K562 (cell line): ENCODE measurements at regions not wholly inside any gene's neighbourhood (a gene's known extent, or its start where the extent isn't known, plus 50 kb on each side); places are given as distances from the start of the nearest gene placed in this dataset.
"Not testable (repeated sequence)": the region's sequence is repeated elsewhere in the genome, so short reads cannot be mapped to it uniquely, and the experiment has no call there.

ENCODE experiments used
- ATAC-seq: fragments of 200-7000 bp; cut with Tn5 transposase; 3 replicates; pipeline ENCODE4 v1.9.1; 2020; ENCODE audit warnings: moderate library complexity
- BruUV-seq: library from RNA; stranded (reverse); fragments of 400-500 nt; replicated peaks from 2 replicates; lab custom pipeline; 2021; lab: Mats Ljungman, UMichigan
- CTCF ChIA-PET: fragments of 300-600 bp; formaldehyde crosslinking; extraction: SDS; loops from one replicate; lab custom pipeline; 2021; ENCODE audit warnings: low intra/inter-chr PET ratio; lab: Yijun Ruan, JAX
- POLR2A ChIA-PET: fragments of 300-600, 350-650 bp; sonication (Branson Sonifier 250); formaldehyde crosslinking; extraction: SDS; loops from one replicate; lab custom pipeline; 2021; ENCODE audit warnings: antibody characterized with exemption, inconsistent platforms; lab: Yijun Ruan, JAX
- DNase-seq, 4 experiments: peaks; one replicate each; pipeline versions ENCODE4 v3.0.0 to v3.0.0-alpha.2; 2011 to 2018; ENCODE audit warnings: low spot score in 3 of 4, mixed read lengths in 3 of 4; ENCODE audit errors: extremely low read depth in 1 of 4
- FAIRE-seq: peaks from 2 replicates; lab custom pipeline; 2011; peaks lifted over from hg19 to GRCh38; lab: Jason Lieb, UNC
- H2AFZ ChIP-seq: 2 replicates; pipeline ENCODE4 v1.6.0; 2011; ENCODE audit warnings: low read depth, low read length, control low read depth, inconsistent platforms
- H3K27ac ChIP-seq: fragments of 200-600 bp; 3 replicates; pipeline ENCODE4 v1.8.0; 2011; ENCODE audit warnings: low read depth, mild to moderate bottlenecking, control low read depth, inconsistent platforms, low read length, moderate library complexity, mixed read lengths; ENCODE audit errors: extremely low read depth
- H3K27me3 ChIP-seq, 2 experiments: fragments of 300-600 bp in 1 of 2; 2 replicates in 1 of 2; 3 replicates in 1 of 2; pipeline versions ENCODE4 v1.6.0 to v1.8.0; 2011; ENCODE audit warnings: inconsistent platforms in 2 of 2, low read length in 2 of 2, mild to moderate bottlenecking in 1 of 2, mixed read lengths in 1 of 2, moderate library complexity in 1 of 2; ENCODE audit not compliant: control insufficient read depth in 2 of 2, insufficient read depth in 2 of 2
- H3K36me3 ChIP-seq: fragments of 300-600 bp; 3 replicates; pipeline ENCODE4 v1.8.0; 2011; ENCODE audit warnings: mild to moderate bottlenecking, low read length, inconsistent platforms; ENCODE audit not compliant: control insufficient read depth, insufficient read depth
- H3K4me1 ChIP-seq, 2 experiments: fragments of 200-600 bp in 1 of 2; replicated peaks in 1 of 2; 2 replicates in 1 of 2; 3 replicates in 1 of 2; pipeline versions ENCODE4 v1.5.1 to v1.8.0; 2011; ENCODE audit warnings: inconsistent platforms in 2 of 2, low read length in 2 of 2, mild to moderate bottlenecking in 1 of 2, mixed read lengths in 1 of 2, moderate library complexity in 1 of 2; ENCODE audit not compliant: control insufficient read depth in 2 of 2, insufficient read depth in 2 of 2
- H3K4me2 ChIP-seq: 2 replicates; pipeline ENCODE4 v1.6.1; 2011; ENCODE audit warnings: low read length, control low read depth, inconsistent platforms, mixed read lengths; ENCODE audit not compliant: insufficient read depth
- H3K4me3 ChIP-seq: fragments of 200-600 bp; sonication (generic), shearing (Covaris generic); 2 replicates; pipeline ENCODE4 v1.5.1; 2016; ENCODE audit warnings: control low read depth, inconsistent platforms
- H3K79me2 ChIP-seq: fragments of 200-600 bp; 3 replicates; pipeline ENCODE4 v1.8.0; 2011; ENCODE audit warnings: low read length, inconsistent platforms; ENCODE audit not compliant: control insufficient read depth, insufficient read depth
- H3K9ac ChIP-seq, 2 experiments: 2 replicates each; pipeline versions ENCODE4 v1.6.0 to v1.6.1; 2011; ENCODE audit warnings: low read depth in 2 of 2, low read length in 2 of 2, control low read depth in 1 of 2, inconsistent platforms in 1 of 2, mild to moderate bottlenecking in 1 of 2, mixed read lengths in 1 of 2; ENCODE audit not compliant: insufficient read depth in 1 of 2
- H3K9me1 ChIP-seq: one replicate; pipeline ENCODE4 v1.6.0; 2011; ENCODE audit warnings: inconsistent platforms, mild to moderate bottlenecking, low read length, moderate library complexity; ENCODE audit not compliant: control insufficient read depth, insufficient read depth
- H3K9me3 ChIP-seq: replicated peaks from 2 replicates; pipeline ENCODE4 v1.5.1; 2011; ENCODE audit warnings: low read depth, low read length, inconsistent platforms; ENCODE audit not compliant: control insufficient read depth, insufficient read depth
- H4K20me1 ChIP-seq: replicated peaks from 2 replicates; pipeline ENCODE4 v1.6.1; 2011; ENCODE audit warnings: low read length, inconsistent platforms, mixed read lengths; ENCODE audit not compliant: control insufficient read depth, insufficient read depth
- JUNB ChIP-seq: fragments of 450-650 bp; formaldehyde crosslinking; conservative IDR thresholded peaks from 2 replicates; pipeline ENCODE4 v1.4.0; 2020; ENCODE audit warnings: mild to moderate bottlenecking
- KDM1A ChIP-seq, 2 experiments: fragments of 450-650 bp; IDR thresholded peaks; 2 replicates each; pipeline ENCODE4 v1.6.1; 2016; ENCODE audit warnings: mild to moderate bottlenecking in 2 of 2
- KLF6 ChIP-seq: fragments of 250-450 bp; sonication (Bioruptor Pico); IDR thresholded peaks from 2 replicates; pipeline ENCODE4 v1.4.0; 2020; ENCODE audit warnings: mild to moderate bottlenecking, moderate library complexity, borderline replicate concordance
- MNT ChIP-seq, 2 experiments: fragments of 450-650 bp; conservative IDR thresholded peaks; 2 replicates each; pipeline ENCODE4 v1.6.1; 2017; ENCODE audit warnings: mild to moderate bottlenecking in 2 of 2, moderate library complexity in 2 of 2
- NR2C2 ChIP-seq, 2 experiments: fragments of 200-800 bp in 1 of 2; sonication (Bioruptor generic) in 1 of 2; sonication (generic) in 1 of 2; formaldehyde crosslinking in 1 of 2; IDR thresholded peaks; 2 replicates each; pipeline versions ENCODE4 v1.6.1 to v1.8.0; 2016 to 2022; ENCODE audit warnings: mild to moderate bottlenecking in 1 of 2, missing compliant biosample characterization in 1 of 2, missing genetic modification characterization in 1 of 2, missing genetic modification reagents in 1 of 2
- RB1 ChIP-seq: fragments of 450-650 bp; IDR thresholded peaks from 2 replicates; pipeline ENCODE4 v1.6.1; 2017; ENCODE audit warnings: low read depth, mild to moderate bottlenecking
- ZNF121 ChIP-seq: sonication (generic); formaldehyde crosslinking; conservative IDR thresholded peaks from 2 replicates; pipeline ENCODE4 v1.8.0; 2022; ENCODE audit warnings: missing genetic modification reagents
- ZNF174 ChIP-seq: fragments of 250-450 bp; sonication (Bioruptor Pico); IDR thresholded peaks from 2 replicates; pipeline ENCODE4 v1.4.0; 2020; ENCODE audit warnings: mild to moderate bottlenecking
- WGBS: fragments of 100-300 bp; shearing (Covaris generic); methylation state at CpG from one replicate; pipeline ENCODE4 v1.1.6; 2016; ENCODE audit warnings: low coverage, mixed read lengths; ENCODE audit not compliant: insufficient coverage; ENCODE audit errors: missing lambda C conversion rate; 5-methylcytosine and 5-hydroxymethylcytosine counted together
- in situ Hi-C: fragments of 300-500 bp; cut with MboI; formaldehyde crosslinking; loops from 4 replicates; pipeline ENCODE4 v1.15.0; 2018; ENCODE audit warnings: inconsistent platforms, mixed read lengths
- intact Hi-C: fragments of 100-400 bp; cut with micrococcal nuclease; formaldehyde crosslinking; loops from 2 replicates; pipeline ENCODE4 v1.14.2; 2022
- TF ChIP-seq, protein P1 (sequence below): fragments of 250-450 bp; sonication (Bioruptor Pico); IDR thresholded peaks from 2 replicates; pipeline ENCODE4 v1.8.0; 2021; ENCODE audit warnings: moderate library complexity, mild to moderate bottlenecking, inconsistent platforms

DNA sequence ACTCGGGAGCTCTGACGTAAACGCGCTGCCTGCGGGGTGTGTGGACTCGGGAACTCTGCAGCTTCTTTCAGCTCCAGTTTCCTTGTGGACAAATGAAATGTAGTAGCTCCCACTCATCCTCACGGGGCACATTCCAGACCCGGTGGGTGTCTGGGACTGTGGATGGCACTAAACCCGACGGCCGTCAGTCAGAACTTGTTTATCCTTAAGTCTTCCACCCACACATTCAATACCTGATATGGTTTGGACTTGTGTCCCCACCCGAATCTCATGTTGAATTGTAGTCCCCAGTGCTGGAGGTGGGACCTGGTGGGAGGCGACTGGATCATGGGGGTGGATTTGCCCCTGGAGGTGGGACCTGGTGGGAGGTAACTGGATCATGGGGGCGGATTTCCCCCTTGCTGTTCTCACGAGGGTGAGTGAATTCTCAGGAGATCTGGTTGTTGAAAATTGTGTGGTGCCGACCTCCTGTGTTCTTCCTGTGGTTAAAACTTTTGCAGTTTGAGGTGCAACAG lies 81.2 kb upstream of the SNTG2 start:
- BruUV-seq: no TSS peak
- ATAC-seq (no peak), FAIRE-seq (no peak), DNase-seq (no peak)
- Histone ChIP-seq H3K4me3 (no peak overlapping the region), H3K27me3 (peaks cover 20 to 85% of the 10 kb centered on the region in 2 experiments; a peak in 4 of 5 replicates), H3K4me1 (no peaks in the 10 kb centered on the region), H3K27ac (no peak overlapping the region), H3K9ac (no peak overlapping the region), H3K79me2 (no peaks in the 10 kb centered on the region), H3K4me2 (no peak overlapping the region), H3K9me3 (no peaks in the 10 kb centered on the region), H3K9me1 (no peaks in the 10 kb centered on the region), H3K36me3 (no peaks in the 10 kb centered on the region), H2AFZ (no peak overlapping the region), H4K20me1 (no peaks in the 10 kb centered on the region; the same call in 1 of the 2 replicates)
- TF ChIP-seq ZNF174 (no peak), ZNF121 (CRISPR knock-in tag) (no peak), RB1 (no peak), KDM1A (IDR thresholded peaks at IDR 0.05) (no peak), MNT (conservative IDR thresholded peaks at IDR 0.05) (no peak), NR2C2 (CRISPR knock-in tag; IDR thresholded peaks at IDR 0.05) (no peak), NR2C2 (tag; IDR thresholded peaks at IDR 0.05) (no peak), JUNB (CRISPR knock-in tag) (no peak), KLF6 (no peak)
- TF ChIP-seq, protein P1, sequence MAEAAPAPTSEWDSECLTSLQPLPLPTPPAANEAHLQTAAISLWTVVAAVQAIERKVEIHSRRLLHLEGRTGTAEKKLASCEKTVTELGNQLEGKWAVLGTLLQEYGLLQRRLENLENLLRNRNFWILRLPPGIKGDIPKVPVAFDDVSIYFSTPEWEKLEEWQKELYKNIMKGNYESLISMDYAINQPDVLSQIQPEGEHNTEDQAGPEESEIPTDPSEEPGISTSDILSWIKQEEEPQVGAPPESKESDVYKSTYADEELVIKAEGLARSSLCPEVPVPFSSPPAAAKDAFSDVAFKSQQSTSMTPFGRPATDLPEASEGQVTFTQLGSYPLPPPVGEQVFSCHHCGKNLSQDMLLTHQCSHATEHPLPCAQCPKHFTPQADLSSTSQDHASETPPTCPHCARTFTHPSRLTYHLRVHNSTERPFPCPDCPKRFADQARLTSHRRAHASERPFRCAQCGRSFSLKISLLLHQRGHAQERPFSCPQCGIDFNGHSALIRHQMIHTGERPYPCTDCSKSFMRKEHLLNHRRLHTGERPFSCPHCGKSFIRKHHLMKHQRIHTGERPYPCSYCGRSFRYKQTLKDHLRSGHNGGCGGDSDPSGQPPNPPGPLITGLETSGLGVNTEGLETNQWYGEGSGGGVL (CRISPR knock-in tag): no peak
- POLR2A ChIA-PET: no interaction called here
- WGBS: 3% methylated on average over 15 of the region's 16 CpGs
- CTCF ChIA-PET: no interaction called here
- in situ Hi-C loops (no loop called here), intact Hi-C loops (no loop called here)

GRCh38 chr2:868857-869256 lies 81.8 kb upstream of the SNTG2 start:
- H3K27me3 ChIP-seq: peaks cover 15 to 80% of the 10 kb centered on the region in 2 experiments; a peak in 4 of 5 replicates
- H3K4me3 ChIP-seq, H3K79me2 ChIP-seq, H3K9me1 ChIP-seq, H3K4me2 ChIP-seq, in situ Hi-C loops, ATAC-seq, H3K9me3 ChIP-seq, H2AFZ ChIP-seq, CTCF ChIA-PET, POLR2A ChIA-PET, FAIRE-seq, H4K20me1 ChIP-seq, DNase-seq, H3K4me1 ChIP-seq, intact Hi-C loops, BruUV-seq, H3K9ac ChIP-seq, H3K36me3 ChIP-seq, H3K27ac ChIP-seq: not testable (repeated sequence)
- WGBS: 6% methylated on average over 18 of the region's 51 CpGs
